ENCODE measurements at regions not wholly inside any gene's neighbourhood (a gene's known extent, or its start where the extent isn't known, plus 50 kb on each side); places are given as distances from the start of the nearest gene placed in this dataset.
"Not testable (repeated sequence)": the region's sequence is repeated elsewhere in the genome, so short reads cannot be mapped to it uniquely, and the experiment has no call there.

- Histone ChIP-seq H3K4me1 (no peaks in the 10 kb centered on the region), H3K4me3 (ENCODE audit: low read depth, low read length) (no peak overlapping the region), H3K9me3 (no peaks in the 10 kb centered on the region), H3K27me3 (no peaks in the 10 kb centered on the region), H3K36me3 (no peaks in the 10 kb centered on the region)
- no peak for TF ChIP-seq CTCF (IDR thresholded peaks at IDR 0.05; ENCODE audit: low read depth, low read length)
- DNase-seq: no peak
Observed at GRCh38 chr13:58379221-58379620, 747.7 kb downstream of the PCDH17 start.

- H3K4me1 ChIP-seq; H3K9me3 ChIP-seq; H3K27me3 ChIP-seq; DNase-seq; H3K36me3 ChIP-seq; H3K4me3 ChIP-seq (ENCODE audit: low read depth, low read length): not testable (repeated sequence)
Observed at GRCh38 chr13:58385336-58385735, 753.8 kb downstream of the PCDH17 start.

GRCh38 chr13:58397596-58398387 is 766.2 kb downstream of the PCDH17 start:
- no peaks in the 10 kb centered on the region for H3K36me3 ChIP-seq
- H3K9me3 ChIP-seq: no peaks in the 10 kb centered on the region
- peaks cover 12% of the 10 kb centered on the region for H3K4me1 ChIP-seq
- DNase-seq: no peak
- no peak for TF ChIP-seq CTCF (IDR thresholded peaks at IDR 0.05; ENCODE audit: low read depth, low read length)
- no peak overlapping the region for H3K4me3 ChIP-seq (ENCODE audit: low read depth, low read length)
- H3K27me3 ChIP-seq: no peaks in the 10 kb centered on the region

- Histone ChIP-seq H3K36me3 (no peaks in the 10 kb centered on the region), H3K27me3 (no peaks in the 10 kb centered on the region), H3K4me1 (peaks cover 12% of the 10 kb centered on the region), H3K4me3 (ENCODE audit: low read depth, low read length) (no peak overlapping the region), H3K9me3 (no peaks in the 10 kb centered on the region)
- DNase-seq: no peak
- TF ChIP-seq CTCF (IDR thresholded peaks at IDR 0.05; ENCODE audit: low read depth, low read length): no peak
Observed at GRCh38 chr13:58399263-58399662, 767.7 kb downstream of the PCDH17 start.

- H3K4me3 ChIP-seq (ENCODE audit: low read depth, low read length): no peak overlapping the region
- no peak for DNase-seq
- H3K9me3 ChIP-seq: no peaks in the 10 kb centered on the region; the same call in 1 of the 2 replicates
- no peaks in the 10 kb centered on the region for H3K36me3 ChIP-seq
- peaks cover 4% of the 10 kb centered on the region; the same call in 1 of the 2 replicates for H3K4me1 ChIP-seq
- H3K27me3 ChIP-seq: no peaks in the 10 kb centered on the region
- no peak for TF ChIP-seq CTCF (IDR thresholded peaks at IDR 0.05; ENCODE audit: low read depth, low read length)
Observed at GRCh38 chr13:58406545-58406944, 775.0 kb downstream of the PCDH17 start.

GRCh38 chr13:58429917-58430316 is 798.4 kb downstream of the PCDH17 start:
- Histone ChIP-seq H3K9me3 (no peaks in the 10 kb centered on the region), H3K4me3 (ENCODE audit: low read depth, low read length) (no peak overlapping the region), H3K36me3 (no peaks in the 10 kb centered on the region), H3K4me1 (no peaks in the 10 kb centered on the region), H3K27me3 (no peaks in the 10 kb centered on the region)
- no peak for DNase-seq
- no peak for TF ChIP-seq CTCF (IDR thresholded peaks at IDR 0.05; ENCODE audit: low read depth, low read length)

Measured in BE2C (cell line).